ENCODE measurements at regions not wholly inside any gene's neighbourhood (a gene's known extent, or its start where the extent isn't known, plus 50 kb on each side); places are given as distances from the start of the nearest gene placed in this dataset.

GRCh38 chr17:79144133-79144532, 69.5 kb downstream of the ENGASE start:
- DNase-seq: no peak

- DNase-seq: no peak
These were observed 67.8 kb downstream of the ENGASE start for GRCh38 chr17:79142375-79142774.

GRCh38 chr17:79141578-79142355, 67.1 kb downstream of the ENGASE start:
- DNase-seq: no peak

GRCh38 chr17:79138826-79139225, 64.2 kb downstream of the ENGASE start:
- no peak for DNase-seq

GRCh38 chr17:79137789-79138165, 63.2 kb downstream of the ENGASE start:
- no peak for DNase-seq

GRCh38 chr17:79137015-79137788, 62.6 kb downstream of the ENGASE start:
- no peak for DNase-seq

GRCh38 chr17:79136596-79136995, 62.0 kb downstream of the ENGASE start:
- no peak for DNase-seq
